HCT116 (cell line): ENCODE measurements at regions not wholly inside any gene's neighbourhood (a gene's known extent, or its start where the extent isn't known, plus 50 kb on each side); places are given as distances from the start of the nearest gene placed in this dataset.

Experiments used
- CEBPB ChIP-seq: IDR thresholded peaks from 2 replicates; pipeline ENCODE4 v1.6.1; 2012; ENCODE audit warnings: low read depth
- EGR1 ChIP-seq: IDR thresholded peaks from 2 replicates; pipeline ENCODE4 v1.6.1; 2012; ENCODE audit warnings: low read depth
- EZH2 ChIP-seq: fragments of 200-600 bp; sonication (generic); IDR thresholded peaks from 2 replicates; pipeline ENCODE4 v1.6.1; 2017; ENCODE audit warnings: antibody characterized with exemption, mixed run types
- EZH2phosphoT487 ChIP-seq: fragments of 200-600 bp; IDR thresholded peaks from 2 replicates; pipeline ENCODE4 v1.6.1; 2018; ENCODE audit warnings: antibody characterized with exemption, borderline replicate concordance
- JUND ChIP-seq: IDR thresholded peaks from 2 replicates; pipeline ENCODE4 v1.6.1; 2012
- POLR2A ChIP-seq: IDR thresholded peaks from 2 replicates; pipeline ENCODE4 v1.7.0; 2011; ENCODE audit warnings: borderline replicate concordance; ENCODE audit not compliant: insufficient read depth, insufficient read length; ENCODE audit errors: extremely low read depth
- SIN3A ChIP-seq: IDR thresholded peaks from 2 replicates; pipeline ENCODE4 v1.6.1; 2012; ENCODE audit warnings: low read depth
- SP1 ChIP-seq: IDR thresholded peaks from 2 replicates; pipeline ENCODE4 v1.6.1; 2012; ENCODE audit warnings: low read depth
- YY1 ChIP-seq: IDR thresholded peaks from 2 replicates; pipeline ENCODE4 v1.6.1; 2011; ENCODE audit warnings: low read length, low read depth, moderate library complexity, mild to moderate bottlenecking; ENCODE audit not compliant: insufficient replicate concordance; ENCODE audit errors: extremely low read depth
- ZFX ChIP-seq: fragments of 450-650 bp; IDR thresholded peaks from 2 replicates; pipeline ENCODE4 v1.6.1; 2017
- ZNF274 ChIP-seq: fragments of 200-500 bp; sonication (Bioruptor generic); IDR thresholded peaks from 2 replicates; pipeline ENCODE4 v1.6.1; 2014; ENCODE audit warnings: mild to moderate bottlenecking, low read depth, low read length, inconsistent platforms
- TF ChIP-seq, protein P1 (sequence below), 3 experiments: fragments of 200-600 bp in 1 of 3; sonication (generic) in 1 of 3; IDR thresholded peaks in 2 of 3; conservative IDR thresholded peaks in 1 of 3; 2 replicates each; pipeline ENCODE4 v1.5.1; 2012 to 2017; ENCODE audit warnings: low read depth in 2 of 3, low read length in 2 of 3, antibody characterized with exemption in 1 of 3, borderline replicate concordance in 1 of 3, control low read depth in 1 of 3, mild to moderate bottlenecking in 1 of 3, mixed read lengths in 1 of 3, mixed run types in 1 of 3, moderate library complexity in 1 of 3; ENCODE audit not compliant: insufficient read depth in 1 of 3
- TF ChIP-seq, protein P2 (sequence below): IDR thresholded peaks from 2 replicates; pipeline ENCODE4 v1.6.1; 2012

DNA sequence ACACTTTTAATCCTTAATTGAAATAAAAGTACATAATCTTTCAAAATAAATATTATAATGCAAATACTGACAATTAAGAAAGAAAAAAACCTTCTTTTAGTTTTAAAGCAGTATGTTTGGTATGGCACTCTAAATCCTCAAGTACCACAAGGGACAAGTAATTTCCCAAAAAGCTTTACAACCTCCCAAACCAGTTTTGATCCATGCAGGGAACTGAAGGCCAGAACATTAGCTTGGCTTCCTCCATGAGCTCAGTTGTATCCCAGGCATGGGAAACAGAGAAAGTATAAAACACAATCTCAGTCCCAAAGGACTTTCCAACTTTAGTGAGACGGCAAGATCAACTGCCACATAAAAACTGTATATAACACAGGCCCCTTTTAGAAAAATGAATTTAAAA lies 82.2 kb downstream of the ZNF330 start:
- no peak for TF ChIP-seq EGR1
- TF ChIP-seq, protein P1, sequence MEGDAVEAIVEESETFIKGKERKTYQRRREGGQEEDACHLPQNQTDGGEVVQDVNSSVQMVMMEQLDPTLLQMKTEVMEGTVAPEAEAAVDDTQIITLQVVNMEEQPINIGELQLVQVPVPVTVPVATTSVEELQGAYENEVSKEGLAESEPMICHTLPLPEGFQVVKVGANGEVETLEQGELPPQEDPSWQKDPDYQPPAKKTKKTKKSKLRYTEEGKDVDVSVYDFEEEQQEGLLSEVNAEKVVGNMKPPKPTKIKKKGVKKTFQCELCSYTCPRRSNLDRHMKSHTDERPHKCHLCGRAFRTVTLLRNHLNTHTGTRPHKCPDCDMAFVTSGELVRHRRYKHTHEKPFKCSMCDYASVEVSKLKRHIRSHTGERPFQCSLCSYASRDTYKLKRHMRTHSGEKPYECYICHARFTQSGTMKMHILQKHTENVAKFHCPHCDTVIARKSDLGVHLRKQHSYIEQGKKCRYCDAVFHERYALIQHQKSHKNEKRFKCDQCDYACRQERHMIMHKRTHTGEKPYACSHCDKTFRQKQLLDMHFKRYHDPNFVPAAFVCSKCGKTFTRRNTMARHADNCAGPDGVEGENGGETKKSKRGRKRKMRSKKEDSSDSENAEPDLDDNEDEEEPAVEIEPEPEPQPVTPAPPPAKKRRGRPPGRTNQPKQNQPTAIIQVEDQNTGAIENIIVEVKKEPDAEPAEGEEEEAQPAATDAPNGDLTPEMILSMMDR (IDR thresholded peaks at IDR 0.05 in 2 of 3, conservative IDR thresholded peaks at IDR 0.05 in 1 of 3; ENCODE audit: borderline replicate concordance in 1 of 3, insufficient read depth in 1 of 3, low read depth in 2 of 3, low read length in 2 of 3) = no peak
- no peak for TF ChIP-seq JUND
- TF ChIP-seq, protein P2, sequence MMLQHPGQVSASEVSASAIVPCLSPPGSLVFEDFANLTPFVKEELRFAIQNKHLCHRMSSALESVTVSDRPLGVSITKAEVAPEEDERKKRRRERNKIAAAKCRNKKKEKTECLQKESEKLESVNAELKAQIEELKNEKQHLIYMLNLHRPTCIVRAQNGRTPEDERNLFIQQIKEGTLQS = no peak
- no peak for TF ChIP-seq CEBPB
- TF ChIP-seq SIN3A = no peak
- TF ChIP-seq POLR2A = no peak
- TF ChIP-seq ZNF274 = no peak
- TF ChIP-seq YY1 = no peak
- no peak for TF ChIP-seq EZH2phosphoT487
- no peak for TF ChIP-seq EZH2
- TF ChIP-seq ZFX = no peak
- TF ChIP-seq SP1 = no peak
